ENCODE measurements at regions not wholly inside any gene's neighbourhood (a gene's known extent, or its start where the extent isn't known, plus 50 kb on each side); places are given as distances from the start of the nearest gene placed in this dataset.
"Not testable (repeated sequence)": the region's sequence is repeated elsewhere in the genome, so short reads cannot be mapped to it uniquely, and the experiment has no call there.

DNA sequence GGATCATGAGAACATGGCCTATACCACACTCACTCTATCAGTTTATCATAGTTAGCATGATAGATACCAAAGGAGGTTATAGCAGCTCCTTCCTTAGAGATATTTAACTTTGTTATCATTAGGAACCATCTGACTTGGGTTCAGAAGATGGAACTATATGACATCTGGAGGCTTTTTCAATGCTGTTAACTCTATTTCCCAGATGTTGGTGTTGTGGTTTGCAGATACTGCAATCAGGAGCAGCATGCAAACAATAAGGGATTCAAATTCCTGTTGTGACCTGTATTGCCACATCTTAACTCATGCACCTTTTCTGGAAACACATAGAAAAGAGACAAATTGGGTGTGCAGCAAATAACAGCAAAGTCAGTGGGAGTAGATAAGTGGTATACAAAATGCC, 201.7 kb downstream of the NNT start:
- no peak for DNase-seq

DNA sequence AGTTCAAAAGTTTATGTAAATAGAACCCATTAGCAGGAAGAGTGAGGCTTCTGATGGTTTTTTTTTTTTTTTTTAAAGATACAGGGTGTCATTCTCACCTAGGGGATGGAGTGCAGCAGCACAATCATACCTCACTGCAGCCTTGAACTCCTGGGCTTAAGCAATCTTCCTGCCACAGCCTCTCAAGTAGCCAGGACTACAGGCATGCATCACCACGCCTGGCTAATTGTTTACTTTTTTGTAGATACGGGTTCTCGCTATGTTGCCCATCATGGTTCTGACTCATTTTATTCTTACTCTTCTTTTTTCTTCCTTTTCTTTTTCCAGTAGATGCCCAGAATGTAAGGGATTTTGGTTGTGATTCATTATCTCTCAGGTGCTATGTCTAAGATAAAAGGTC, 201.1 kb downstream of the NNT start:
- no peak for DNase-seq

DNA sequence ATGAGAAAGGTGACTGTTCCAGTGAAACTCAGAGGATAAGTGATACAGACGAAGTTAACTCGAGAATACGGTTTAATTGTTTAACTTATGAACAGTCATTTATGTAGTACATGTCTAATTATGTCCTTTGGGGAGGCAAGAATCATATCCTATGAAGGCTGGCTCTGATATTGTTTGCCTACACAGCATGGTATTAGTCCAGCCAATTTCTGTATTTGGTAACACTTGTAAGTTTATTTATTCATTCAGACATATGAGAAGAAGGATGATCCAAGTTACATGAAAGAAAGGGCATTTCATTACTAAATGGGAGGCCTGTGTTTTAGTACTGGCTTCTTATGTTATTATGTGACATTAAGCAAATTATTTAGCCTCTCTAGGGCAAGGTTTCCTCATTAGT, 199.7 kb downstream of the NNT start:
- DNase-seq: no peak

- no peak for DNase-seq
Measured at GRCh38 chr5:43802119-43802518, 199.1 kb downstream of the NNT start.

GRCh38 chr5:43798740-43799139, 195.8 kb downstream of the NNT start:
- no peak for DNase-seq

- DNase-seq: not testable (repeated sequence)
Measured at GRCh38 chr5:43791880-43792279, 188.9 kb downstream of the NNT start.

DNA sequence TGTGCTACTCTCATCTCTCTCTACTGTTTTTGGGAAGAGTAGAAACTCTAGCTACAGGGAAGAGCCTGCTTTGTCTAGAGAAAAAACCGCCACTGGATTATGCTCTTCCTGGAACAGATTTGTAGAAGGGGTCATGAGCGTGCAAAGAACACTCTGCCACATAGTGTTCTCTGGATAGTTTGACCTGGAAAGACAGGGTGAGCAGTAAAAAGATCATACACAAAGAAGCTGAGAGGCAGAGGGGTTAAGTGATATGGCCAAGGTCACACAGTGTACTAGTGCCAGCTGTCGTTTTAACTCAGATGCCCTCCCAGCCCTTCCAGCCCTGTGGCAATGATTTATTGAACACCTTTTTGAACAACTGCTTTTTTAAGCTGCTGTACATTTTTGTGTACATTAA, 182.2 kb downstream of the NNT start:
- no peak for DNase-seq

DNA sequence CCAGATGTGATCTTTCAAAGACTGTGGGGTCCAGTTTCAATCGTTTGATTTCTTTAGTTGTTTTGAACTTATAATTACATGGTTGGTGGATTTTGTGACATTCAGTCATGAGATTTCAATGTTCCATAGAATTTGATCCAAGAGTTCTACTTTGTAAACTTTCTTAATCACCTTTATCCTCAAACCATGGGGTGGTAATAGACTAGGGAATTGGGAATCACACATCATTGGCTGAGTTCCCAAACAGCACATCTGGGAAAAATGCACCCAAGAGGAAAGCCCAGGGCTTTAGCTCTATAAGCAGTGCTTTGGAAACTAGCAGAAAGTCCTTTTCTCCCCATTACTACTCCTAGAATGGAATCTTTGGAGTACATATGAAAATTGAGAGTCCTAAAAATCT, 177.6 kb downstream of the NNT start:
- DNase-seq: no peak

DNA sequence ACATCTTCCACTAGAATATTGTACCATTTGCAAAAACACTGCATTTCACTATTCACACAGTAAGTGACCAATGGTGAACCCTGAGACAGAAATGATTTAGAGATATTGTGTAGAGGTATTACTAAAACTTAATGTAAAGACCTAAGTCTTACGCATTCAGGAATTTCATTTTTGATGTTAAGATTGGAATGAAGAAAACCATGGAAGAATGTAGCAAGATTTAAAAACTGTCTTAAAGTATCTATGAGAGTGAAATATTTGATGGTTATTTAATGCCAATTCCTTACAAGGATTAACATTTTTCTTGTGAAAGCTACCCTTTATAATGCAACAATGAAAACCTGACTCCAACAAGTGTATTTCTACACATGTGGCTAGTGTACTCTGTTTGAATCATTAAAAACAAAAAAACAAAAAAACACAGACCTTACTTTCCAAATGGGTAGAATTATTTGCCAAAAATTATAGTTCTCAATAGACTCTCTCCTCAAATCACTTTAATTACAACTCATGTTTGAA, 172.0 kb downstream of the NNT start:
- DNase-seq: no peak

- DNase-seq: no peak
Measured at GRCh38 chr5:43773478-43773844, 170.5 kb downstream of the NNT start.

- no peak for DNase-seq
Measured at GRCh38 chr5:43772764-43773477, 169.9 kb downstream of the NNT start.

GRCh38 chr5:43772458-43772763, 169.4 kb downstream of the NNT start:
- no peak for DNase-seq

DNA sequence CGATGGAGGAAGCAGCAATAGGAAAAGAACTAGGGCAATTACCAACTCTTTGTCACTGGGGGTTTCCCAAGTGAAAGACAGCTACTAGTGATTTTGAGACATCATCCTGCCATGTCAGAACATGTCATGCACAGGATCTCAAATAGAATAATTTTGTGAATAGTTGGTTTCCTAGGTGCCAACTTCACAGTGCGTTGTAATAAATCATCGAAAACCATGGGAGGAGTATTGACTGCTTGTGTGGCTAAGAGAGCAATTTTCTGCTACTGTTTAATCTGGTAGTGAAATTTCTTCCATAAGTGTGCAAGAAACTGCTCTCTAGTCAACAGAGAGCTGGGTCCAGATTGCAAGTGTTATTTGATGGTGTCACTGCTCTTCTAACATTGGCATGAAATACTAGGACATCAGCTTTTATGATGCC, 168.6 kb downstream of the NNT start:
- DNase-seq: no peak

- DNase-seq: no peak
Measured at GRCh38 chr5:43769571-43770355, 166.8 kb downstream of the NNT start.

All from NCI-H526 treated with DMSO at 0.1 percent for 48 hours (cell line).